CD8-positive, alpha-beta memory T cell (primary cell): ENCODE measurements at regions not wholly inside any gene's neighbourhood (a gene's known extent, or its start where the extent isn't known, plus 50 kb on each side); places are given as distances from the start of the nearest gene placed in this dataset.
"Not testable (repeated sequence)": the region's sequence is repeated elsewhere in the genome, so short reads cannot be mapped to it uniquely, and the experiment has no call there.

ENCODE experiments used
- CTCF ChIA-PET: fragments of 350-600 bp; sonication (Branson Sonifier 250); formaldehyde crosslinking; loops from one replicate; lab custom pipeline; 2021; ENCODE audit warnings: antibody characterized with exemption; lab: Charles Lee
- POLR2A ChIA-PET: fragments of 350-600 bp; sonication (Branson Sonifier 250); formaldehyde crosslinking; loops from one replicate; lab custom pipeline; 2021; ENCODE audit warnings: antibody characterized with exemption; lab: Charles Lee
- DNase-seq, 5 donors: peaks; one replicate each; pipeline versions ENCODE4 v3.0.0 to v3.0.0-alpha.2; 2020 to 2022; ENCODE audit warnings: mixed read lengths in 1 of 5
- H3K27ac ChIP-seq: one replicate; pipeline ENCODE4 v1.7.0; 2013; ENCODE audit warnings: low read depth, mild to moderate bottlenecking, low read length, moderate library complexity
- H3K27me3 ChIP-seq: 2 replicates; pipeline ENCODE4 v1.7.0; 2013; ENCODE audit warnings: low read length, mild to moderate bottlenecking; ENCODE audit not compliant: insufficient read depth, poor library complexity, severe bottlenecking
- H3K36me3 ChIP-seq: 2 replicates; pipeline ENCODE4 v1.7.0; 2013; ENCODE audit warnings: mild to moderate bottlenecking, low read length, moderate library complexity; ENCODE audit not compliant: insufficient read depth
- H3K4me1 ChIP-seq: 2 replicates; pipeline ENCODE4 v1.7.0; 2013; ENCODE audit warnings: mild to moderate bottlenecking, low read length, moderate library complexity; ENCODE audit not compliant: insufficient read depth
- H3K4me3 ChIP-seq: 2 replicates; pipeline ENCODE4 v1.7.0; 2013; ENCODE audit warnings: mild to moderate bottlenecking, low read length
- H3K9me3 ChIP-seq: 2 replicates; pipeline ENCODE4 v1.7.0; 2013; ENCODE audit warnings: mild to moderate bottlenecking, low read length
- H3K27ac Mint-ChIP-seq, 8 donors: one replicate each; pipeline ENCODE4 v1.8.0; 2020 to 2021; ENCODE audit warnings: mixed read lengths in 8 of 8, mild to moderate bottlenecking in 6 of 8, inconsistent platforms in 3 of 8, moderate library complexity in 3 of 8
- H3K27me3 Mint-ChIP-seq, 2 donors: one replicate each; pipeline ENCODE4 v1.8.0; 2020 to 2021; ENCODE audit warnings: mixed read lengths in 2 of 2, mild to moderate bottlenecking in 1 of 2, moderate library complexity in 1 of 2
- H3K36me3 Mint-ChIP-seq, 3 donors: one replicate each; pipeline ENCODE4 v1.8.0; 2020 to 2021; ENCODE audit warnings: mixed read lengths in 3 of 3, inconsistent platforms in 1 of 3, mild to moderate bottlenecking in 1 of 3
- H3K4me1 Mint-ChIP-seq, 3 donors: one replicate each; pipeline ENCODE4 v1.8.0; 2020 to 2021; ENCODE audit warnings: mixed read lengths in 3 of 3, inconsistent platforms in 1 of 3, mild to moderate bottlenecking in 1 of 3
- H3K4me3 Mint-ChIP-seq, 7 donors: one replicate each; pipeline ENCODE4 v1.8.0; 2020 to 2021; ENCODE audit warnings: mixed read lengths in 7 of 7, mild to moderate bottlenecking in 6 of 7, moderate library complexity in 4 of 7, inconsistent platforms in 2 of 7
- H3K9me3 Mint-ChIP-seq, 5 donors: one replicate each; pipeline ENCODE4 v1.8.0; 2020 to 2022; ENCODE audit warnings: mixed read lengths in 5 of 5, mild to moderate bottlenecking in 3 of 5, moderate library complexity in 2 of 5, inconsistent platforms in 1 of 5

- Histone ChIP-seq H3K27ac (no peak overlapping the region), H3K36me3 (no peaks in the 10 kb centered on the region), H3K27me3 (no peaks in the 10 kb centered on the region), H3K4me3 (no peak overlapping the region), H3K4me1 (no peaks in the 10 kb centered on the region), H3K9me3 (no peaks in the 10 kb centered on the region)
- POLR2A ChIA-PET = no interaction called here
- Mint-ChIP-seq H3K36me3 (no peaks in the 10 kb centered on the region), H3K4me3 (no peak overlapping the region), H3K9me3 (no peaks in the 10 kb centered on the region), H3K27ac (peak overlapping the region in 1 of 8 donors; percentile 37), H3K4me1 (no peaks in the 10 kb centered on the region), H3K27me3 (peaks cover 0 to 2% of the 10 kb centered on the region in 2 donors)
- CTCF ChIA-PET = no interaction called here
- DNase-seq = no peak
Measured at GRCh38 chr21:15638856-15639549, 90.8 kb upstream of the USP25 start.

GRCh38 chr21:15640113-15640512, 89.7 kb upstream of the USP25 start:
- H3K9me3 ChIP-seq, H3K4me1 Mint-ChIP-seq, H3K9me3 Mint-ChIP-seq, DNase-seq, H3K27ac ChIP-seq, H3K4me3 Mint-ChIP-seq, H3K27me3 ChIP-seq, CTCF ChIA-PET, H3K36me3 ChIP-seq, H3K36me3 Mint-ChIP-seq, H3K4me3 ChIP-seq, H3K27ac Mint-ChIP-seq, H3K27me3 Mint-ChIP-seq, H3K4me1 ChIP-seq, POLR2A ChIA-PET: not testable (repeated sequence)

GRCh38 chr21:15644489-15644888, 85.3 kb upstream of the USP25 start:
- CTCF ChIA-PET = no interaction called here
- Mint-ChIP-seq H3K9me3 (no peaks in the 10 kb centered on the region), H3K27ac (no peak overlapping the region), H3K27me3 (no peaks in the 10 kb centered on the region), H3K36me3 (no peaks in the 10 kb centered on the region), H3K4me3 (no peak overlapping the region), H3K4me1 (no peaks in the 10 kb centered on the region)
- no peak overlapping the region for H3K4me3 ChIP-seq
- no peaks in the 10 kb centered on the region for H3K27me3 ChIP-seq
- no peak for DNase-seq
- no peaks in the 10 kb centered on the region for H3K36me3 ChIP-seq
- H3K27ac ChIP-seq = no peak overlapping the region
- no peaks in the 10 kb centered on the region for H3K9me3 ChIP-seq
- POLR2A ChIA-PET = no interaction called here
- no peaks in the 10 kb centered on the region for H3K4me1 ChIP-seq

GRCh38 chr21:15645830-15646229, 84.0 kb upstream of the USP25 start:
- no peak overlapping the region for H3K4me3 ChIP-seq
- no peaks in the 10 kb centered on the region for H3K4me1 Mint-ChIP-seq
- no peak overlapping the region for H3K4me3 Mint-ChIP-seq
- H3K27me3 ChIP-seq = no peaks in the 10 kb centered on the region
- no peaks in the 10 kb centered on the region for H3K27me3 Mint-ChIP-seq
- CTCF ChIA-PET = no interaction called here
- H3K9me3 Mint-ChIP-seq = no peaks in the 10 kb centered on the region
- no peak for DNase-seq
- no peaks in the 10 kb centered on the region for H3K4me1 ChIP-seq
- no peaks in the 10 kb centered on the region for H3K9me3 ChIP-seq
- no peak overlapping the region for H3K27ac ChIP-seq
- H3K36me3 Mint-ChIP-seq = no peaks in the 10 kb centered on the region
- no peak overlapping the region for H3K27ac Mint-ChIP-seq
- H3K36me3 ChIP-seq = no peaks in the 10 kb centered on the region
- POLR2A ChIA-PET = no interaction called here

GRCh38 chr21:15650735-15651134, 79.0 kb upstream of the USP25 start:
- H3K36me3 Mint-ChIP-seq = no peaks in the 10 kb centered on the region
- Histone ChIP-seq H3K4me1 (no peaks in the 10 kb centered on the region), H3K36me3 (no peaks in the 10 kb centered on the region), H3K9me3 (no peaks in the 10 kb centered on the region), H3K27ac (no peak overlapping the region), H3K4me3 (no peak overlapping the region), H3K27me3 (no peaks in the 10 kb centered on the region)
- H3K27ac Mint-ChIP-seq = no peak overlapping the region
- no peak for DNase-seq
- peaks cover 0 to 4% of the 10 kb centered on the region in 2 donors for H3K27me3 Mint-ChIP-seq
- POLR2A ChIA-PET = no interaction called here
- no peaks in the 10 kb centered on the region for H3K4me1 Mint-ChIP-seq
- H3K4me3 Mint-ChIP-seq = no peak overlapping the region
- CTCF ChIA-PET = interaction anchor here (1.0 kb wide), 1 partner anchor 51 kb away, joined by 3 read pairs; no protein-coding TSS in a partner anchor
- no peaks in the 10 kb centered on the region for H3K9me3 Mint-ChIP-seq

- H3K27me3 Mint-ChIP-seq = peaks cover 0 to 7% of the 10 kb centered on the region in 2 donors
Measured at GRCh38 chr21:15651172-15651571, 78.6 kb upstream of the USP25 start.

GRCh38 chr21:15653710-15654109, 76.1 kb upstream of the USP25 start:
- peaks cover 0 to 2% (median 0%) of the 10 kb centered on the region in 3 donors for H3K36me3 Mint-ChIP-seq
- CTCF ChIA-PET = interaction anchor here (1.0 kb wide), 1 partner anchor 13 kb away, joined by 3 read pairs; no protein-coding TSS in a partner anchor
- Histone ChIP-seq H3K4me1 (no peaks in the 10 kb centered on the region), H3K27me3 (no peaks in the 10 kb centered on the region), H3K9me3 (no peaks in the 10 kb centered on the region), H3K4me3 (no peak overlapping the region), H3K27ac (no peak overlapping the region), H3K36me3 (no peaks in the 10 kb centered on the region)
- H3K27ac Mint-ChIP-seq = no peak overlapping the region
- POLR2A ChIA-PET = no interaction called here
- H3K4me3 Mint-ChIP-seq = no peak overlapping the region
- DNase-seq = no peak
- no peaks in the 10 kb centered on the region for H3K9me3 Mint-ChIP-seq
- peaks cover 0 to 7% of the 10 kb centered on the region in 2 donors for H3K27me3 Mint-ChIP-seq
- no peaks in the 10 kb centered on the region for H3K4me1 Mint-ChIP-seq

More at GRCh38 chr21:15651172-15651571, 78.6 kb upstream of the USP25 start:
- no peaks in the 10 kb centered on the region for H3K27me3 ChIP-seq
- no peak overlapping the region for H3K27ac ChIP-seq
- H3K4me3 Mint-ChIP-seq = no peak overlapping the region
- no peaks in the 10 kb centered on the region for H3K4me1 ChIP-seq
- no peak overlapping the region for H3K27ac Mint-ChIP-seq
- ChIA-PET POLR2A (no interaction called here), CTCF (no interaction called here)
- no peak for DNase-seq
- H3K9me3 ChIP-seq = no peaks in the 10 kb centered on the region
- H3K9me3 Mint-ChIP-seq = no peaks in the 10 kb centered on the region
- H3K4me1 Mint-ChIP-seq = no peaks in the 10 kb centered on the region
- no peaks in the 10 kb centered on the region for H3K36me3 Mint-ChIP-seq
- no peak overlapping the region for H3K4me3 ChIP-seq
- H3K36me3 ChIP-seq = no peaks in the 10 kb centered on the region

GRCh38 chr21:15654171-15654570, 75.6 kb upstream of the USP25 start:
- no peak overlapping the region for H3K27ac Mint-ChIP-seq
- CTCF ChIA-PET = no interaction called here
- peaks cover 0 to 7% of the 10 kb centered on the region in 2 donors for H3K27me3 Mint-ChIP-seq
- Histone ChIP-seq H3K4me3 (no peak overlapping the region), H3K4me1 (no peaks in the 10 kb centered on the region), H3K27me3 (no peaks in the 10 kb centered on the region), H3K27ac (no peak overlapping the region), H3K36me3 (no peaks in the 10 kb centered on the region), H3K9me3 (no peaks in the 10 kb centered on the region)
- DNase-seq = no peak
- no peaks in the 10 kb centered on the region for H3K9me3 Mint-ChIP-seq
- peaks cover 0 to 2% (median 0%) of the 10 kb centered on the region in 3 donors for H3K36me3 Mint-ChIP-seq
- no peak overlapping the region for H3K4me3 Mint-ChIP-seq
- POLR2A ChIA-PET = no interaction called here
- no peaks in the 10 kb centered on the region for H3K4me1 Mint-ChIP-seq
